Sciatic nerve (tissue), 2 donors: ENCODE measurements at regions not wholly inside any gene's neighbourhood (a gene's known extent, or its start where the extent isn't known, plus 50 kb on each side); places are given as distances from the start of the nearest gene placed in this dataset.

Source experiments
- ATAC-seq: fragments of 200-7000 bp; cut with Tn5 transposase; one replicate; pipeline ENCODE4 v1.9.1; 2020; ENCODE audit warnings: mild to moderate bottlenecking, moderate library complexity
- DNase-seq: peaks from one replicate; pipeline ENCODE4 v3.0.0-alpha.2; 2020; ENCODE audit warnings: low spot score
- intact Hi-C: fragments of 100-400 bp; cut with DNase I; formaldehyde crosslinking; loops from one replicate; pipeline ENCODE4 v1.14.2; 2022
- donor health status: DM: no; HTN: no; CAD: no.
- donor health status: DM: no; HTN: no; CAD: no.

- intact Hi-C loops, result no loop called here
These were observed 195.6 kb downstream of the PLK2 start for GRCh38 chr5:58264276-58264675.

GRCh38 chr5:58263296-58263695, 196.6 kb downstream of the PLK2 start:
- intact Hi-C loops, result no loop called here
- no peak for DNase-seq
- no peak for ATAC-seq

More at GRCh38 chr5:58264276-58264675, 195.6 kb downstream of the PLK2 start:
- ATAC-seq, result no peak
- DNase-seq, result no peak

GRCh38 chr5:58262226-58262625, 197.7 kb downstream of the PLK2 start:
- DNase-seq (no peak), ATAC-seq (no peak)
- intact Hi-C loops, result no loop called here

GRCh38 chr5:58261605-58262004, 198.3 kb downstream of the PLK2 start:
- intact Hi-C loops, result no loop called here
- ATAC-seq (no peak), DNase-seq (no peak)

- DNase-seq (no peak), ATAC-seq (no peak)
- intact Hi-C loops, result no loop called here
These were observed 199.6 kb downstream of the PLK2 start for GRCh38 chr5:58260243-58260642.

GRCh38 chr5:58259685-58260152, 200.2 kb downstream of the PLK2 start:
- intact Hi-C loops, result no loop called here
- DNase-seq (no peak), ATAC-seq (peak; percentile 59)

GRCh38 chr5:58258984-58259684, 200.8 kb downstream of the PLK2 start:
- no peak for ATAC-seq
- DNase-seq, result no peak
- intact Hi-C loops, result no loop called here

GRCh38 chr5:58255970-58256369, 203.9 kb downstream of the PLK2 start:
- intact Hi-C loops, result no loop called here
- ATAC-seq (no peak), DNase-seq (no peak)

GRCh38 chr5:58255386-58255785, 204.5 kb downstream of the PLK2 start:
- DNase-seq (no peak), ATAC-seq (no peak)
- intact Hi-C loops, result no loop called here

GRCh38 chr5:58248221-58248620, 211.7 kb downstream of the PLK2 start:
- no peak for ATAC-seq
- intact Hi-C loops, result no loop called here
- no peak for DNase-seq

- intact Hi-C loops, result no loop called here
- no peak for ATAC-seq
- no peak for DNase-seq
These were observed 213.4 kb downstream of the PLK2 start for GRCh38 chr5:58246461-58246944.

GRCh38 chr5:58245476-58245840, 214.4 kb downstream of the PLK2 start:
- DNase-seq, result no peak
- ATAC-seq, result no peak
- intact Hi-C loops, result no loop called here

GRCh38 chr5:58244819-58245475, 214.9 kb downstream of the PLK2 start:
- no peak for ATAC-seq
- intact Hi-C loops, result no loop called here

GRCh38 chr5:58241389-58241788, 218.5 kb downstream of the PLK2 start:
- DNase-seq (no peak), ATAC-seq (no peak)

More at GRCh38 chr5:58244819-58245475, 214.9 kb downstream of the PLK2 start:
- no peak for DNase-seq

GRCh38 chr5:58240322-58240721, 219.6 kb downstream of the PLK2 start:
- intact Hi-C loops, result no loop called here
- ATAC-seq (no peak), DNase-seq (no peak)

More at GRCh38 chr5:58241389-58241788, 218.5 kb downstream of the PLK2 start:
- intact Hi-C loops, result no loop called here

- intact Hi-C loops, result no loop called here
- no peak for ATAC-seq
- no peak for DNase-seq
These were observed 220.2 kb downstream of the PLK2 start for GRCh38 chr5:58239731-58240130.

- intact Hi-C loops, result no loop called here
- DNase-seq (no peak), ATAC-seq (no peak)
These were observed 220.8 kb downstream of the PLK2 start for GRCh38 chr5:58239045-58239444.

- intact Hi-C loops, result no loop called here
- DNase-seq (no peak), ATAC-seq (no peak)
These were observed 223.4 kb downstream of the PLK2 start for GRCh38 chr5:58236498-58236897.

- DNase-seq, result no peak
These were observed 224.6 kb downstream of the PLK2 start for GRCh38 chr5:58235299-58235698.

GRCh38 chr5:58232130-58232529, 227.8 kb downstream of the PLK2 start:
- intact Hi-C loops, result no loop called here
- ATAC-seq, result no peak

More at GRCh38 chr5:58235299-58235698, 224.6 kb downstream of the PLK2 start:
- peak; percentile 67 for ATAC-seq
- intact Hi-C loops, result no loop called here

More at GRCh38 chr5:58232130-58232529, 227.8 kb downstream of the PLK2 start:
- DNase-seq, result no peak
